22Rv1 (cell line): ENCODE measurements at regions not wholly inside any gene's neighbourhood (a gene's known extent, or its start where the extent isn't known, plus 50 kb on each side); places are given as distances from the start of the nearest gene placed in this dataset.

Source experiments
- H3K27ac ChIP-seq: fragments of 450-650 bp; 2 replicates; pipeline ENCODE4 v1.5.1; 2017
- ZFX ChIP-seq: fragments of 450-650 bp; IDR thresholded peaks from 2 replicates; pipeline ENCODE4 v1.6.1; 2017; ENCODE audit warnings: antibody characterized with exemption, borderline replicate concordance
- TF ChIP-seq, protein P1 (sequence below): fragments of 450-650 bp; IDR thresholded peaks from 2 replicates; pipeline ENCODE4 v1.5.1; 2017; ENCODE audit warnings: mild to moderate bottlenecking

DNA sequence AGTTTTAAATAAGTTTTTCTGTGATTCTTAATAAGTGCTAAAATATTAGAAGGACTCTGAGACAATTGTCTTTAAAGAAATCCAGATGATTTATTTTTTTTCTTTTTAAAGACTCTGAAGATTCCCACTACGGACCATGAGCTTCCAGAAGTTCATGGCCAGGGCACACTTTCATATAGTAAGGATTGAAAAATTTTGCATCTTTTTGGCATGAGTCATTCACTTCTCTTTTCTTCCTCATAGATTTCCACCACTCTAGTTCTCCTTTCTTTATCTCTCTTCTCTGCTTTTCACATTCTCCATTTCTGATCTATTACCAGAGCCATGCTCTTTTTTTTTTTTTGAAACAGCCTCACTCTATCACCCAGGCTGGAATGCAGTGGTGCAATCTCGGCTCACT lies 385.8 kb downstream of the FLRT2 start:
- H3K27ac ChIP-seq: no peak overlapping the region
- TF ChIP-seq ZFX: no peak
- TF ChIP-seq, protein P1, sequence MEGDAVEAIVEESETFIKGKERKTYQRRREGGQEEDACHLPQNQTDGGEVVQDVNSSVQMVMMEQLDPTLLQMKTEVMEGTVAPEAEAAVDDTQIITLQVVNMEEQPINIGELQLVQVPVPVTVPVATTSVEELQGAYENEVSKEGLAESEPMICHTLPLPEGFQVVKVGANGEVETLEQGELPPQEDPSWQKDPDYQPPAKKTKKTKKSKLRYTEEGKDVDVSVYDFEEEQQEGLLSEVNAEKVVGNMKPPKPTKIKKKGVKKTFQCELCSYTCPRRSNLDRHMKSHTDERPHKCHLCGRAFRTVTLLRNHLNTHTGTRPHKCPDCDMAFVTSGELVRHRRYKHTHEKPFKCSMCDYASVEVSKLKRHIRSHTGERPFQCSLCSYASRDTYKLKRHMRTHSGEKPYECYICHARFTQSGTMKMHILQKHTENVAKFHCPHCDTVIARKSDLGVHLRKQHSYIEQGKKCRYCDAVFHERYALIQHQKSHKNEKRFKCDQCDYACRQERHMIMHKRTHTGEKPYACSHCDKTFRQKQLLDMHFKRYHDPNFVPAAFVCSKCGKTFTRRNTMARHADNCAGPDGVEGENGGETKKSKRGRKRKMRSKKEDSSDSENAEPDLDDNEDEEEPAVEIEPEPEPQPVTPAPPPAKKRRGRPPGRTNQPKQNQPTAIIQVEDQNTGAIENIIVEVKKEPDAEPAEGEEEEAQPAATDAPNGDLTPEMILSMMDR: no peak

DNA sequence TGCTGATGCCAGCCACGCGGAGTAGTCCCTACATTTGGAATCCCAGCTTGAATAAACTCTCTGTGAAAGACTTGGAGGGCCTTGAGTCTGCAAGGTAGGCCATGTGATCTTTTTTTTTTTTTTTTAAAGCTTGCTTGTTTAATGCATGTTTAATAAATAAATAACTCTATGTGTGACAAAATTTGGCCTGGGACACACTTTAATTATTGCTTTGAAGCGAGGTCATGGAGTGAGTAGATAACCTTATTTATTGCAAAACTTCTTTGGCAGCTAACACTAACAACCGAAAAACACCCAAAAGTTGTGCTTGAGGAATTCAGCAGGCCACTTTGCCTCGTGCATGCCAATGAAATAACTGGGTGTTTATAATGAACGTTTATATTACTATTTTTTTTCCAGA lies 382.2 kb downstream of the FLRT2 start:
- TF ChIP-seq, protein P1: no peak
- no peak for TF ChIP-seq ZFX
- no peak overlapping the region for H3K27ac ChIP-seq

DNA sequence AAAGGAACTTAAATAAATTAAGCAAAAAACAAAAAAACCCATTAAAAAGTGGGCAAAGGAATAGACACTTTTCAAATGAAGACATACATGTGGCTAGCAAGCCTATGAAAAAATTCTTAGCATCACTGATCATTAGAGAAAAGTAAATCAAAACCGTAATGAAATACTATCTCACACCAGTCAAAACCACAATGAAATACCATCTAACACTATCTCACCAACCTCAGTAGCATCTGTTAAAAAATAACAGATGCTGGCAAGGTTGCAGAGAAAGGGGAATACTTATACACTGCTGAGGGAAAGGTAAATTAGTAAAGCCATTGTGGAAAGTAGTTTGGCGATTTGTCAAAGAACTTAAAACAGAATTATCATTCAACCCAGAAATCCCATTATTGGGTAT lies 381.1 kb downstream of the FLRT2 start:
- H3K27ac ChIP-seq: no peak overlapping the region
- no peak for TF ChIP-seq ZFX
- TF ChIP-seq, protein P1: no peak

DNA sequence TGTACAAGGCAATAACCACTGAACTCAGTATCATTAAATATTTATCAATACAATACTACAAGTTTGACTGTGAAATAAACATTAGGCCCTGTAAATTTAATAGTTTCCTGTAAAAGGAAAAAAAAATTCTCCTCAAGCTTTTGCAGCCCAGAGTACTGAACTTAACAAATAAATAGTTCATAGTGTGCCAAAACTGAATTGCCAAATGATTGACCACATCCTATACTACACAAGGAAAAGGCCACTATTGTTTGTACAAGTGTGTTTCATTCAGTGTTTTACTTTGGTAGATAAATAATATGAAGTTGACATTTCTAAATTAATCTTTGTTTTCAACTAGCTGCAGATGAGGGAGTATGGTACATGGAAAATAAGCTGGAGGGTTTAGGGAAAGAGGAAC lies 379.6 kb downstream of the FLRT2 start:
- TF ChIP-seq, protein P1: no peak
- TF ChIP-seq ZFX: no peak
- H3K27ac ChIP-seq: no peak overlapping the region

DNA sequence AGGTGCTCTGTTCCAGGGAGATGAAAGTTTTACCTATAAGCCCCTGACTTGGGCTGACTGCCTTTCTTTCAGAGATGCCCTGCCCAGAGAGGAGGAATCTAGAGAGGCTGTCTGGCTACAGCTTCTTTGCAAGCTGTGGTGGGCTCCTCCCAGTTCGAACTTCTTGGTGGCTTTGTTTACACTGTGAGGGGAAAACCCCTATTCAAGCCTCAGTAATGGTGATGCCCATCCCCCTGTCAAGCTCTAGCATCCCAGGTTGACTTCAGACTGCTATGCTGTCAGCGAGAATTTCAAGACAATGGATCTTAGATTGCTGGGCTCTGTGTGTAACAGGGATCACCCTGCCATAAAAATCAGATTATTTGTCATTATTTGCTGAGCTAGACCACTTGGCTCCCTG lies 377.6 kb downstream of the FLRT2 start:
- no peak overlapping the region for H3K27ac ChIP-seq
- TF ChIP-seq, protein P1: no peak
- TF ChIP-seq ZFX: no peak

DNA sequence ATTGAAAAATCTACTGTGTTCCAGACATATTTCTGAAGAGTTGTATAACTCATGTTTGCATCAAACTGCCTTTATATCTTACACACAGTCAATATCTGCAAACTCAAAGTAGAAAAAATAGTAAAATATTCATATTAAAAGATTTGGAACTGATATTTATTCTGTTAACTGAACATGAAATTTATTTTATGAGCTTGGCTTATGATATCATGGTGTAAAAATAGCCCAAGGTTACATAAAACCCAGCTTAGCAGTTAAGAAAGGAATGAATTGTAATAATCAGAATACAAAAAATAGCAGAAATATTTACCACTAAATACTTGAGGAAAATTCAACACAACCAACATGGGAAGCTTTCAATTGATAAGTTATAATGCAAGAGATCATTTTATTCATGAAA lies 367.9 kb downstream of the FLRT2 start:
- no peak for TF ChIP-seq ZFX
- TF ChIP-seq, protein P1: no peak
- no peak overlapping the region for H3K27ac ChIP-seq

DNA sequence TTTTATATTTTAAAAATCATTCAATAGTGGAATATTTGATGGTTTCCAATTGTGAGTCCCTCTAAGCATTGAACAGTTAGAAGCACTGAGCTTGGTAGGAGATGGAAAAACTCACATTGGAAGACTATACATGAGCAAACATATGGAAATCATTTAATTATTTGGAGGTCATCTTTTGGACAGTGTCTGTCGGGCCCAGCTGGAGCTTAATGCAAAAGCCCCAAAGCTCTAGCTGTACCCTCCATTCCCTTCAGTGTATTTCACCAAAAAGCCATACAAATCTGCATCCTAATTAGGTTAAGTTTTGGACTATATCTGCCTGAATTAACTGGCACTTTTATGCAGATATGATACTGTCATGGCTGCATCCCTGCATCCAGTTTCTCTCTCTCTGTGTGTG lies 365.7 kb downstream of the FLRT2 start:
- no peak for TF ChIP-seq ZFX
- TF ChIP-seq, protein P1: no peak
- no peak overlapping the region for H3K27ac ChIP-seq
